ENCODE measurements at regions not wholly inside any gene's neighbourhood (a gene's known extent, or its start where the extent isn't known, plus 50 kb on each side); places are given as distances from the start of the nearest gene placed in this dataset.
"Not testable (repeated sequence)": the region's sequence is repeated elsewhere in the genome, so short reads cannot be mapped to it uniquely, and the experiment has no call there.

- H3K9me3 ChIP-seq (ENCODE audit: low read depth, low read length); H3K4me1 ChIP-seq (ENCODE audit: insufficient read depth, low read length); H3K27me3 ChIP-seq (ENCODE audit: insufficient read depth, low read length); H3K4me3 ChIP-seq (ENCODE audit: low read length): not testable (repeated sequence)
These were observed 245.3 kb upstream of the PRSS1 start for GRCh38 chr7:142503949-142504348.

GRCh38 chr7:142503036-142503435, 245.2 kb upstream of the PRSS58 start:
- Histone ChIP-seq H3K4me3 (ENCODE audit: low read length) (no peak overlapping the region), H3K4me1 (ENCODE audit: insufficient read depth, low read length) (peaks cover 4% of the 10 kb centered on the region), H3K9me3 (ENCODE audit: low read depth, low read length) (no peaks in the 10 kb centered on the region), H3K27me3 (ENCODE audit: insufficient read depth, low read length) (no peaks in the 10 kb centered on the region)

- H3K27me3 ChIP-seq (ENCODE audit: insufficient read depth, low read length) = no peaks in the 10 kb centered on the region
- no peak overlapping the region for H3K4me3 ChIP-seq (ENCODE audit: low read length)
- peaks cover 8% of the 10 kb centered on the region for H3K4me1 ChIP-seq (ENCODE audit: insufficient read depth, low read length)
- no peaks in the 10 kb centered on the region for H3K9me3 ChIP-seq (ENCODE audit: low read depth, low read length)
These were observed 243.6 kb upstream of the PRSS58 start for GRCh38 chr7:142501434-142501833.

- Histone ChIP-seq H3K27me3 (ENCODE audit: insufficient read depth, low read length) (no peaks in the 10 kb centered on the region), H3K4me3 (ENCODE audit: low read length) (no peak overlapping the region), H3K9me3 (ENCODE audit: low read depth, low read length) (no peaks in the 10 kb centered on the region), H3K4me1 (ENCODE audit: insufficient read depth, low read length) (peaks cover 8% of the 10 kb centered on the region)
These were observed 242.5 kb upstream of the PRSS58 start for GRCh38 chr7:142500366-142500765.

GRCh38 chr7:142499635-142500034, 241.8 kb upstream of the PRSS58 start:
- Histone ChIP-seq H3K4me3 (ENCODE audit: low read length) (no peak overlapping the region), H3K4me1 (ENCODE audit: insufficient read depth, low read length) (peaks cover 8% of the 10 kb centered on the region), H3K9me3 (ENCODE audit: low read depth, low read length) (no peaks in the 10 kb centered on the region), H3K27me3 (ENCODE audit: insufficient read depth, low read length) (no peaks in the 10 kb centered on the region)

GRCh38 chr7:142498364-142498763, 240.5 kb upstream of the PRSS58 start:
- H3K9me3 ChIP-seq (ENCODE audit: low read depth, low read length) = no peaks in the 10 kb centered on the region
- no peak overlapping the region for H3K4me3 ChIP-seq (ENCODE audit: low read length)
- peaks cover 8% of the 10 kb centered on the region for H3K4me1 ChIP-seq (ENCODE audit: insufficient read depth, low read length)

GRCh38 chr7:142496545-142496991, 238.7 kb upstream of the PRSS58 start:
- peaks cover 8% of the 10 kb centered on the region for H3K4me1 ChIP-seq (ENCODE audit: insufficient read depth, low read length)
- no peak overlapping the region for H3K4me3 ChIP-seq (ENCODE audit: low read length)
- no peaks in the 10 kb centered on the region for H3K27me3 ChIP-seq (ENCODE audit: insufficient read depth, low read length)
- H3K9me3 ChIP-seq (ENCODE audit: low read depth, low read length) = no peaks in the 10 kb centered on the region

More at GRCh38 chr7:142498364-142498763, 240.5 kb upstream of the PRSS58 start:
- no peaks in the 10 kb centered on the region for H3K27me3 ChIP-seq (ENCODE audit: insufficient read depth, low read length)

GRCh38 chr7:142495879-142496278, 238.0 kb upstream of the PRSS58 start:
- H3K27me3 ChIP-seq (ENCODE audit: insufficient read depth, low read length); H3K9me3 ChIP-seq (ENCODE audit: low read depth, low read length); H3K4me3 ChIP-seq (ENCODE audit: low read length); H3K4me1 ChIP-seq (ENCODE audit: insufficient read depth, low read length): not testable (repeated sequence)

- not testable (repeated sequence) for H3K4me1 ChIP-seq (ENCODE audit: insufficient read depth, low read length); H3K27me3 ChIP-seq (ENCODE audit: insufficient read depth, low read length); H3K4me3 ChIP-seq (ENCODE audit: low read length); H3K9me3 ChIP-seq (ENCODE audit: low read depth, low read length)
These were observed 237.4 kb upstream of the PRSS58 start for GRCh38 chr7:142495301-142495700.

GRCh38 chr7:142494021-142494420, 236.2 kb upstream of the PRSS58 start:
- Histone ChIP-seq H3K9me3 (ENCODE audit: low read depth, low read length) (no peaks in the 10 kb centered on the region), H3K4me3 (ENCODE audit: low read length) (no peak overlapping the region), H3K4me1 (ENCODE audit: insufficient read depth, low read length) (peaks cover 4% of the 10 kb centered on the region), H3K27me3 (ENCODE audit: insufficient read depth, low read length) (no peaks in the 10 kb centered on the region)

- no peaks in the 10 kb centered on the region for H3K9me3 ChIP-seq (ENCODE audit: low read depth, low read length)
- no peak overlapping the region for H3K4me3 ChIP-seq (ENCODE audit: low read length)
- H3K4me1 ChIP-seq (ENCODE audit: insufficient read depth, low read length) = peaks cover 24% of the 10 kb centered on the region
- no peaks in the 10 kb centered on the region for H3K27me3 ChIP-seq (ENCODE audit: insufficient read depth, low read length)
These were observed 231.0 kb upstream of the PRSS58 start for GRCh38 chr7:142488842-142489241.

- no peaks in the 10 kb centered on the region for H3K27me3 ChIP-seq (ENCODE audit: insufficient read depth, low read length)
- H3K9me3 ChIP-seq (ENCODE audit: low read depth, low read length) = no peaks in the 10 kb centered on the region
- H3K4me3 ChIP-seq (ENCODE audit: low read length) = no peak overlapping the region
- H3K4me1 ChIP-seq (ENCODE audit: insufficient read depth, low read length) = peaks cover 26% of the 10 kb centered on the region
These were observed 230.3 kb upstream of the PRSS58 start for GRCh38 chr7:142488036-142488633.

- H3K4me1 ChIP-seq (ENCODE audit: insufficient read depth, low read length) = peaks cover 32% of the 10 kb centered on the region
- not testable (repeated sequence) for H3K4me3 ChIP-seq (ENCODE audit: low read length); H3K9me3 ChIP-seq (ENCODE audit: low read depth, low read length); H3K27me3 ChIP-seq (ENCODE audit: insufficient read depth, low read length)
These were observed 229.7 kb upstream of the PRSS58 start for GRCh38 chr7:142487565-142487964.

GRCh38 chr7:142487124-142487523, 229.3 kb upstream of the PRSS58 start:
- H3K27me3 ChIP-seq (ENCODE audit: insufficient read depth, low read length) = no peaks in the 10 kb centered on the region
- peaks cover 36% of the 10 kb centered on the region for H3K4me1 ChIP-seq (ENCODE audit: insufficient read depth, low read length)
- H3K9me3 ChIP-seq (ENCODE audit: low read depth, low read length) = no peaks in the 10 kb centered on the region
- no peak overlapping the region for H3K4me3 ChIP-seq (ENCODE audit: low read length)

GRCh38 chr7:142485617-142486226, 227.9 kb upstream of the PRSS58 start:
- Histone ChIP-seq H3K4me3 (ENCODE audit: low read length) (no peak overlapping the region), H3K27me3 (ENCODE audit: insufficient read depth, low read length) (no peaks in the 10 kb centered on the region), H3K4me1 (ENCODE audit: insufficient read depth, low read length) (peaks cover 41% of the 10 kb centered on the region), H3K9me3 (ENCODE audit: low read depth, low read length) (no peaks in the 10 kb centered on the region)

GRCh38 chr7:142483659-142484317, 225.9 kb upstream of the PRSS58 start:
- H3K27me3 ChIP-seq (ENCODE audit: insufficient read depth, low read length) = no peaks in the 10 kb centered on the region
- no peak overlapping the region for H3K4me3 ChIP-seq (ENCODE audit: low read length)
- H3K4me1 ChIP-seq (ENCODE audit: insufficient read depth, low read length) = peaks cover 42% of the 10 kb centered on the region
- H3K9me3 ChIP-seq (ENCODE audit: low read depth, low read length) = no peaks in the 10 kb centered on the region

Measured in mononuclear cell (primary cell).